IMR-90 (cell line): ENCODE measurements at regions not wholly inside any gene's neighbourhood (a gene's known extent, or its start where the extent isn't known, plus 50 kb on each side); places are given as distances from the start of the nearest gene placed in this dataset.

Source experiments
- CTCF ChIP-seq: conservative IDR thresholded peaks from 2 replicates; pipeline ENCODE4 v1.5.1; 2012; ENCODE audit warnings: mild to moderate bottlenecking, low read depth, low read length, improper control_type of control experiment
- MAFK ChIP-seq: IDR thresholded peaks from 2 replicates; pipeline ENCODE4 v1.6.1; 2012; ENCODE audit warnings: low read depth, low read length, improper control_type of control experiment
- POLR2A ChIP-seq: IDR thresholded peaks from 2 replicates; pipeline ENCODE4 v1.6.1; 2012; ENCODE audit warnings: mild to moderate bottlenecking, low read depth, low read length
- RAD21 ChIP-seq: IDR thresholded peaks from 2 replicates; pipeline ENCODE4 v1.6.1; 2012; ENCODE audit warnings: low read length, improper control_type of control experiment
- SMC3 ChIP-seq: fragments of 150-350 bp; IDR thresholded peaks from 2 replicates; pipeline ENCODE4 v1.6.1; 2016; ENCODE audit warnings: low read depth, mild to moderate bottlenecking, antibody characterized with exemption, low read length, moderate library complexity
- USF2 ChIP-seq: fragments of 150-350 bp; IDR thresholded peaks from 2 replicates; pipeline ENCODE4 v1.6.1; 2017; ENCODE audit warnings: mild to moderate bottlenecking, antibody characterized with exemption, low read length, low read depth

GRCh38 chr11:131033151-131033651 lies 116.9 kb upstream of the SNX19 start:
- TF ChIP-seq MAFK = peak; percentile 89
- no peak for TF ChIP-seq CTCF
- TF ChIP-seq USF2 = no peak
- TF ChIP-seq RAD21 = no peak
- no peak for TF ChIP-seq POLR2A
- no peak for TF ChIP-seq SMC3
